Right cardiac atrium (tissue), 5 donors: ENCODE measurements at regions not wholly inside any gene's neighbourhood (a gene's known extent, or its start where the extent isn't known, plus 50 kb on each side); places are given as distances from the start of the nearest gene placed in this dataset.
A peak's percentile ranks its signal among the peaks of the same experiment; 100 is the strongest.

ENCODE experiments used
- ATAC-seq, 2 donors: fragments of 200-7000 bp; cut with Tn5 transposase; one replicate each; pipeline versions ENCODE4 v1.8.0 to v1.9.1; 2020; ENCODE audit warnings: moderate library complexity in 2 of 2, mild to moderate bottlenecking in 1 of 2
- DNase-seq, 3 donors: peaks; one replicate each; pipeline ENCODE4 v3.0.0-alpha.2; 2020
- H3K27ac ChIP-seq: one replicate; pipeline ENCODE4 v1.5.1; 2013; ENCODE audit warnings: mild to moderate bottlenecking, low read length, control low read depth, moderate library complexity
- H3K27me3 ChIP-seq: one replicate; pipeline ENCODE4 v1.6.1; 2013; ENCODE audit not compliant: control insufficient read depth, insufficient read depth
- H3K4me1 ChIP-seq: one replicate; pipeline ENCODE4 v1.6.1; 2013; ENCODE audit warnings: low read length; ENCODE audit not compliant: control insufficient read depth, insufficient read depth
- H3K4me3 ChIP-seq: one replicate; pipeline ENCODE4 v1.5.1; 2013; ENCODE audit warnings: low read length, control low read depth
- H3K9me3 ChIP-seq: one replicate; pipeline ENCODE4 v1.6.1; 2013; ENCODE audit warnings: low read length; ENCODE audit not compliant: control insufficient read depth
- WGBS: extraction: QIAGEN DNeasy Blood & Tissue Kit; methylation state at CpG from one replicate; pipeline ENCODE4 v1.1.7; 2013; 5-methylcytosine and 5-hydroxymethylcytosine counted together
- intact Hi-C, 4 donors: fragments of 100-400 bp; cut with DNase I; formaldehyde crosslinking; loops; one replicate each; pipeline versions ENCODE4 v1.11.0 to v1.14.0; 2022 to 2023
- donor health status: healthy with polysubstance abuse.
- donor health status: DM: no; HTN: yes; CAD: no.
- donor health status: DM: no; HTN: no; CAD: no.
- donor health status: DM: no; HTN: yes; CAD: no; lungs with severe emphysema.
- donor health status: DM: yes; HTN: yes; CAD: no.

DNA sequence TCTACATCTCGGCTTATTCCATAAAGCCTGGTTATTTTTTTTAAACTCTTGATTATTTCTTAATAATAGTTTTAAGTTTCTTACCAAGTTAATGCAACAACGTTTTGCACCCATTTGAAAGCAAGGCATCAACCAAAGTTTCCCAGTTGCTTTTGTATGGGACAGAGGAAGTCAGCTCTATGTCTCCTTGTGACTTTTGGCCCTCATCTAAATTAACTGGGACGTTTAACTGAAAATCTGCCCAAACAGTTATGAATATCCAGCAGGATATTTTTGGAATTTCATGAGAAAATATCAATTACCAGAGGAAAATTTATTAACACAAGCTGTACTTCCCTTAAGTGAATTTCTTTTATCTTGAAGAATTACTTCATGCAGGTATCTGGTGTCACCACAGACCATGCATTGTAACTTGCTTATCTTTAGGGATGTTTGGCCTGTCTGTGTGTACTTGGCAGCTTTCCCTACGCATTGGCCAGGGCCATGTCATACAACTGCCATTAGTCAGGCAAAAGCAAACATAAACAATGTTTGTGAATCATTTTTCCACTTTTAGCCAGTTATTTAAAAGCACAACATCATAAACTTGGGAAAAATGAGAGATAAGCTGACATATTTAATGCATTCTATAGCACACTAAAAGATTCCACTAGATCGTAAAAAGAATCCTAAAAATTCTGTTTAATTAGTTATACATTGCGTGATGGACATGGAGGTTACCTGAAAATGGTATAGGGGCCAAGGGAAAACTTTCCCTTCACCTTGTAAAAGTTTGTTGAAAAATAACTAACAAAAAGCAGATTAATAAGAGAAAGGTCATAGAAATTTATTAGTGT lies 101.4 kb upstream of the PDE5A start:
- peaks cover 8% of the 10 kb centered on the region for H3K4me1 ChIP-seq
- H3K9me3 ChIP-seq, result no peaks in the 10 kb centered on the region
- no peaks in the 10 kb centered on the region for H3K27me3 ChIP-seq
- WGBS, result 44% methylated on average over 6 of the region's 6 CpGs
- peak; percentile 64 to 75 for ATAC-seq
- H3K4me3 ChIP-seq, result no peak overlapping the region
- H3K27ac ChIP-seq, result no peak overlapping the region
- peak in 2 of 3 donors; percentile 26 to 65 for DNase-seq
- intact Hi-C loops, result no loop called here

DNA sequence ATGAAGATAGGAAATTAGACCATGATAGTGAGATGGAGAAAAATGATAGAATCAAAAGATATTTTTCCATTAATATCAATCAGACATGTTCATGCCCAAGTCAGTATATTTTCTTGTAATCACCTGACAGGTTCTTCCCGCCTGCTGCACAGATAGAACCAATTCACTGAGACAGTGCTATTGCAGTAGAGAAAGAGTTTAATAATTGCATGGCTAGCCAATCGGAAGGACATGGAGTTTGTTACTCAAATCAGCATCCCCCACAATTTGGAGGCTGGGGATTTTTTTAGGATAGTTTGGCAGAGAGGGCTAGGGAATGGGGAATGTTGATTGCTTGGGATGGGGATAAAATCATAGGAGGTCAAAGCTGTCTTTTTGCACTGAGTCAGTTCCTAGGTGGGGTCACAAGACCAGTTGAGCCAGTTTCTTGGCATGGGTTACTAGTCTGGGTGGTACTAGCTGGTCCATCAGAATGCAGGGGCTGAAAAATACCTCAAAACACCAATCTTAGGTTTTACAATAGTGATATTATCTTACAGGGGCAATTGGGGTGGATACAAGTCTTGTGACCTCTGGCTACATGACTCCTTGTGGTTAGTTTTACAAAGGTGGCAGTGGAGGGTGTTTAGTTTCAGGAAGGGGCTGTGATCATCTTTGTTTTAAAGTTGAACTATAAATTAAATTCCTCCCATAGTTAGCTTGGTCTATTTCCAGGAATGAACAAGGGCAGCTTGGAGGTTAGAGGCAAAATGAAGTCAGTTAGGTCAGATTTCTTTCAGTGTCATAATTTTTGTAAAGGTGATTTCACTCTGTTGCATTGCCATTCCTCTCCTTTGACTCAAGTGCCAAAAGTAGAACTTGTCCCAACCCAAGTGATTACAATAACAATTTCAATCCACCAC lies 100.3 kb upstream of the PDE5A start:
- ATAC-seq, result no peak
- intact Hi-C loops, result no loop called here

GRCh38 chr4:119728185-119728584 lies 99.6 kb upstream of the PDE5A start:
- H3K9me3 ChIP-seq, result no peaks in the 10 kb centered on the region
- no peak overlapping the region for H3K27ac ChIP-seq
- no peak overlapping the region for H3K4me3 ChIP-seq
- DNase-seq, result no peak
- H3K4me1 ChIP-seq, result peaks cover 8% of the 10 kb centered on the region
- intact Hi-C loops, result no loop called here
- WGBS, result 89% methylated on average over 1 of the region's 1 CpG
- no peaks in the 10 kb centered on the region for H3K27me3 ChIP-seq
- no peak for ATAC-seq

More for the DNA sequence above, 100.3 kb upstream of the PDE5A start:
- H3K27ac ChIP-seq, result no peak overlapping the region
- DNase-seq, result no peak
- H3K4me1 ChIP-seq, result peaks cover 8% of the 10 kb centered on the region
- H3K9me3 ChIP-seq, result no peaks in the 10 kb centered on the region
- 76% methylated on average over 2 of the region's 2 CpGs for WGBS
- no peaks in the 10 kb centered on the region for H3K27me3 ChIP-seq
- H3K4me3 ChIP-seq, result no peak overlapping the region

GRCh38 chr4:119726505-119726904 lies 97.9 kb upstream of the PDE5A start:
- no peaks in the 10 kb centered on the region for H3K27me3 ChIP-seq
- H3K4me3 ChIP-seq, result no peak overlapping the region
- H3K27ac ChIP-seq, result no peak overlapping the region
- no peaks in the 10 kb centered on the region for H3K9me3 ChIP-seq
- DNase-seq (no peak), ATAC-seq (no peak)
- H3K4me1 ChIP-seq, result peaks cover 5% of the 10 kb centered on the region
- WGBS, result 68% methylated on average over 1 of the region's 1 CpG
- intact Hi-C loops, result no loop called here

GRCh38 chr4:119725688-119726330 lies 97.2 kb upstream of the PDE5A start:
- Histone ChIP-seq H3K27me3 (no peaks in the 10 kb centered on the region), H3K4me3 (no peak overlapping the region), H3K27ac (no peak overlapping the region), H3K9me3 (no peaks in the 10 kb centered on the region), H3K4me1 (peaks cover 5% of the 10 kb centered on the region)
- 29% methylated on average over 3 of the region's 3 CpGs for WGBS
- peak; percentile 36 to 39 for ATAC-seq
- DNase-seq, result peak in 1 of 3 donors; percentile 50
- intact Hi-C loops, result no loop called here

- Histone ChIP-seq H3K27ac (no peak overlapping the region), H3K9me3 (no peaks in the 10 kb centered on the region), H3K27me3 (no peaks in the 10 kb centered on the region), H3K4me3 (no peak overlapping the region), H3K4me1 (no peaks in the 10 kb centered on the region)
- DNase-seq (no peak), ATAC-seq (no peak)
- intact Hi-C loops, result no loop called here
- 94% methylated on average over 6 of the region's 6 CpGs for WGBS
Measured at GRCh38 chr4:119725011-119725410, 96.4 kb upstream of the PDE5A start.

DNA sequence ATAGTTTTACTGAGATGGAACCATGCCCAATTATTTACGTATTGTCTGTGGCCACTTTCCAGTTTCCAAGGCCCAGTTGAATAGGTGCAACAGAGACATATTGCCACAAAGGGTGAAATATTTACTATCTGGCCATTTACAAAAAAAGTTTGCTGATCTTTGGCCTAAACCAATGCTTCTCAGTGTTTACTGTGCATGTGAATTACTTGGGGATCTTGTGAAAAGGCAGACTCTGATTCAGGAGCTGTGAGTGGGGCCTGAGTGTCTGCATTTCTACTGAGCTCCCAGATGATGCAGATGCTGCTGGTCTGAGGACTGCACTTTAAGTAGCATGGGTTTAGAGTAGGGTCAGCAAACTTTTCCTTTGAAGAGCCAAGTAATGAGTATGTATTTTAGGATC lies 94.1 kb upstream of the PDE5A start:
- Histone ChIP-seq H3K4me1 (no peaks in the 10 kb centered on the region), H3K27me3 (no peaks in the 10 kb centered on the region), H3K4me3 (no peak overlapping the region), H3K9me3 (no peaks in the 10 kb centered on the region), H3K27ac (no peak overlapping the region)
- DNase-seq, result no peak
- 99% methylated on average over 1 of the region's 1 CpG for WGBS
- ATAC-seq, result no peak
- intact Hi-C loops, result no loop called here

- no peak overlapping the region for H3K27ac ChIP-seq
- intact Hi-C loops, result no loop called here
- H3K9me3 ChIP-seq, result no peaks in the 10 kb centered on the region
- DNase-seq (no peak), ATAC-seq (no peak)
- H3K4me1 ChIP-seq, result no peaks in the 10 kb centered on the region
- 75% methylated on average over 1 of the region's 1 CpG for WGBS
- no peak overlapping the region for H3K4me3 ChIP-seq
- no peaks in the 10 kb centered on the region for H3K27me3 ChIP-seq
Measured at GRCh38 chr4:119721878-119722277, 93.3 kb upstream of the PDE5A start.

GRCh38 chr4:119715490-119716445 lies 87.2 kb upstream of the PDE5A start:
- no peaks in the 10 kb centered on the region for H3K27me3 ChIP-seq
- no peak overlapping the region for H3K4me3 ChIP-seq
- H3K4me1 ChIP-seq, result no peaks in the 10 kb centered on the region
- intact Hi-C loops, result no loop called here
- H3K27ac ChIP-seq, result no peak overlapping the region
- DNase-seq, result no peak
- no peak for ATAC-seq
- no peaks in the 10 kb centered on the region for H3K9me3 ChIP-seq
- 88% methylated on average over 4 of the region's 4 CpGs for WGBS

DNA sequence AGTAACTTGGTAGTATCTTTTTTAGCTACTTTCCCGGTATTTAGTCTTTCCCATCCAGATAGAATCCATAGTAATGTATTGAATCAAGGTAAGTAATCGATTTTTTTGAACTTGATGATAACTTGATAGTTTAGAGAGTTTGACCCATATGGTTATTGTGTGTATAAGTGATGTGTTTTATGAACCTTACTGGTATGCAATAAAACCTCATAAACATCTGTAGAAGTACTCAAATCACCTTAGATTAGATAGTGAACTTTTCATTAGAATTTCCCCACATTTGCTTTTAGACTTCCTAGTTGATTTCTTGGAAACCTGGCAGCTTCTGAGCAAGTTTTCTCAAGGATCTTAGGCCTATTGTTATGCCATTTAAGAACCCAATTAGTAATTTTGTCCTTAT lies 80.8 kb upstream of the PDE5A start:
- DNase-seq, result no peak
- H3K9me3 ChIP-seq, result no peaks in the 10 kb centered on the region
- no peak for ATAC-seq
- intact Hi-C loops, result no loop called here
- 89% methylated on average over 2 of the region's 2 CpGs for WGBS
- no peaks in the 10 kb centered on the region for H3K4me1 ChIP-seq
- H3K27ac ChIP-seq, result no peak overlapping the region
- H3K27me3 ChIP-seq, result no peaks in the 10 kb centered on the region
- H3K4me3 ChIP-seq, result no peak overlapping the region
